Sigmoid colon (tissue), 4 donors: ENCODE measurements at regions not wholly inside any gene's neighbourhood (a gene's known extent, or its start where the extent isn't known, plus 50 kb on each side); places are given as distances from the start of the nearest gene placed in this dataset.

Experiments
- CTCF ChIP-seq, 4 experiments: fragments of 450-650 bp in 3 of 4; fragments of 200-600 bp in 1 of 4; IDR thresholded peaks; one replicate each; pipeline ENCODE4 v1.5.1; 2016 to 2019; ENCODE audit warnings: antibody characterized with exemption in 4 of 4, mild to moderate bottlenecking in 3 of 4, moderate library complexity in 2 of 4
- EP300 ChIP-seq, 4 donors: sonication (generic); formaldehyde crosslinking; IDR thresholded peaks; one replicate each; pipeline ENCODE4 v1.6.1; 2017; ENCODE audit warnings: antibody characterized with exemption in 4 of 4
- POLR2A ChIP-seq, 2 donors: fragments of 450-650 bp; IDR thresholded peaks; one replicate each; pipeline ENCODE4 v1.6.1; 2016; ENCODE audit warnings: antibody characterized with exemption in 2 of 2, mild to moderate bottlenecking in 2 of 2, moderate library complexity in 2 of 2
- POLR2AphosphoS5 ChIP-seq, 4 donors: sonication (generic); formaldehyde crosslinking; IDR thresholded peaks; one replicate each; pipeline ENCODE4 v1.6.1; 2017; ENCODE audit warnings: antibody characterized with exemption in 4 of 4

- TF ChIP-seq CTCF (IDR thresholded peaks at IDR 0.05) (no peak), POLR2A (IDR thresholded peaks at IDR 0.05) (no peak), POLR2AphosphoS5 (IDR thresholded peaks at IDR 0.05) (no peak), EP300 (IDR thresholded peaks at IDR 0.05) (no peak)
Measured at GRCh38 chr2:19472391-19472978, 114.1 kb upstream of the OSR1 start.
